ENCODE measurements at regions not wholly inside any gene's neighbourhood (a gene's known extent, or its start where the extent isn't known, plus 50 kb on each side); places are given as distances from the start of the nearest gene placed in this dataset.

DNA sequence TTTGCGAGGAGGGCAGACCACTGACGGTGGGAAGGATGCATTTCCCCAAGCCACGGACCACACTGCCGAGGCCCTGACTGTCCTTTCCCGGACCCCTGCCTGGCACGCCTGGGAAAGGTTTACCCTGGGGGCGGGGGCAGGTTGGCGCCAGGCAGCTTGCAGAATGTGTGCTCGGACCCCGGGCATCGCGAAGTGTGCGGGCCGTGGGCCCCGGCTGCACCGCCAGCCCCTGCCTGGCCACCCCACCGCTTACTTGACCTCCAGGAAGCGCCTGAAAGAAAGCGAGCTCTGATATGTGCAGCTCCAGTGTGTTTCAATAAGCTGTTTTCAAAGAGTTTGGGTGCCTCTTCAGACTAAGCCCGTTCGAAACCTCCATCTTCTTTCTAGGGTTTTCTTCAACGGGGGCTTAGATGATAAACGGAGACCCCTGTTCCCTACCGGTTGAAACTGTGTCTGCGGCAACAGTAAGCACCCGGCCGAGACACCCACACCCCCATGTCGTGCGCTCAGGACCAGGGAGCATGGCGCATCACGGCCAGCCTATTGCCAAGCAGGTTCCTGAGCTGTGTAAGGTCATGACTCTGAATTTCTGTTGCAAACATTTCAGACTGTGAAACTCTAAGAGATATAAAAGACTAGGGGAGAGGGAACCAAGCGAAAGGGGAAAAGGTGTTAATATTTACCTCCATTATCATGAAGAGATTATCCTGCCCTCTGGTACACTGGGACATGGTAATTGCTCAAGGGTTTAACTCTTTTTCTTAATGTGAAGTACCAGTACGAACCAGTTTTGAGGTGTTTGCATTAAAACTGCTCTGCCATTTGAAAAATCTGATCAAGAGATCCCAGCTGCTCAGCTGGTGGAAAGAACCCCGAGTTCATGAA, 231.2 kb upstream of the FOXQ1 start:
- no peak for DNase-seq
- Mint-ChIP-seq H3K4me1 (no peaks in the 10 kb centered on the region), H3K4me3 (no peak overlapping the region), H3K36me3 (ENCODE audit: low read depth) (no peaks in the 10 kb centered on the region), H3K27ac (no peak overlapping the region), H3K27me3 (no peaks in the 10 kb centered on the region), H3K9me3 (no peaks in the 10 kb centered on the region)
- intact Hi-C loops (cut with micrococcal nuclease): no loop called here

DNA sequence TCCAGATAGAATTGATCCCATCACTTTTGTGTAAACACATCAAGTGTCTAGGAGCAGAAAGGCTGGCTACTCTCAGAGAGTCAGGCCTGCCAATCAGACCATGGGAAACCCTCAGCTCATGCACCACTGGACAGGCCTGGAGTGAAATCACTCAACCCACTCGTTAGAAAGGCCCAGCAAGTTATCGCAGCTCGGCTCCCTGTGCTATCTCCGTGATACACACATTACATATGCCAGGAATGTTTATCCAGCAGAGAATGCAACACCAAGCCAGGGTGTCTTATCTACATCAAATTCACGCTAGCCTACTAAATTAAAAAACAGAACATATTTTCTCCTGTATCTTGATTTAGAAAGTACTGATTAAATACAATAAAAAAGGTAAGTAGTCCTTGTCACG, 232.4 kb upstream of the FOXQ1 start:
- Mint-ChIP-seq H3K27ac (no peak overlapping the region), H3K9me3 (no peaks in the 10 kb centered on the region), H3K4me1 (no peaks in the 10 kb centered on the region), H3K27me3 (no peaks in the 10 kb centered on the region), H3K36me3 (ENCODE audit: low read depth) (no peaks in the 10 kb centered on the region), H3K4me3 (no peak overlapping the region)
- intact Hi-C loops (cut with micrococcal nuclease): no loop called here
- no peak for DNase-seq

DNA sequence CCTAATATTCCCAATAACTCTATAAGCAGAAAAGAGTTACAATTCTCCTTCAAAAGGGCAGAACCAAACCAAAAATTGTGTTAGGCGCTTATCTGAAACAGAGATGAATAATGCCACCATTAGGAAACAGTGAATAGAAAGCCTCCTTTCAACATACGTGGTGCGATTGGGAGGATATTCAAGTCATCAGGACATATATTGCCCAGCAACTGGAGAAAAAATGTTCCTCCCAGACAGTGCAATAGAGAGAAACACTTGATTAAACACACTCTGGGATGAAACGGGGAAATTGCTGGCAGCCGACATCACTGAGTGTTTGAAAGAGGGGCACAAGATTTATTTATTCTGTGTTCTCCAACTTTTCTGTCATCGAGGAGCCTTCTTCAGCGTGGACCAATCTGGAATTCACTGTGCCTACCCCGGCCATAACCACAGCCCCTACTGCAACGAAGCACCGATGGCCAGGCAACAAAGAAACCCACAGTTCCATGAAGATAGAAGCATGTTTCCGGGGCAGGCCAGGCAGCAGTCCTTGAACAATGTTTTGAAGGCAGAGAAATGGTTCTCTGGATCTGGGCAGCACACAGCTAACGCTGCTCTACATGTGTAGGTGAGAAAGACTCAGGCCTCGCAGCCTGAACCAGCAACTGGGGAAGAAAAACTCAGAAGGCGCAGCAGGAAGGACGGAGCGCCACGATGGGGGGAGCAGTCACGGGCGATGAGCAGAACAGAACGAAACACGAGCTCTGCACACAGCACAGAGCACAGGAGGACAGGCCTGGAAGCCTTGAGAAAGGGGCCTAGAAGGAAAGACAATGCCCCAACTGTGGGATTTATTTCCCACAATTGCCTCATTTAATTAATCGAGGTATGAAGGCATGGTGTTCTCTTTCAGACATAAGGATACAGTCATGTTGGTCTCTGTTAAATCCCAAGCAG, 234.2 kb upstream of the FOXQ1 start:
- DNase-seq: no peak

DNA sequence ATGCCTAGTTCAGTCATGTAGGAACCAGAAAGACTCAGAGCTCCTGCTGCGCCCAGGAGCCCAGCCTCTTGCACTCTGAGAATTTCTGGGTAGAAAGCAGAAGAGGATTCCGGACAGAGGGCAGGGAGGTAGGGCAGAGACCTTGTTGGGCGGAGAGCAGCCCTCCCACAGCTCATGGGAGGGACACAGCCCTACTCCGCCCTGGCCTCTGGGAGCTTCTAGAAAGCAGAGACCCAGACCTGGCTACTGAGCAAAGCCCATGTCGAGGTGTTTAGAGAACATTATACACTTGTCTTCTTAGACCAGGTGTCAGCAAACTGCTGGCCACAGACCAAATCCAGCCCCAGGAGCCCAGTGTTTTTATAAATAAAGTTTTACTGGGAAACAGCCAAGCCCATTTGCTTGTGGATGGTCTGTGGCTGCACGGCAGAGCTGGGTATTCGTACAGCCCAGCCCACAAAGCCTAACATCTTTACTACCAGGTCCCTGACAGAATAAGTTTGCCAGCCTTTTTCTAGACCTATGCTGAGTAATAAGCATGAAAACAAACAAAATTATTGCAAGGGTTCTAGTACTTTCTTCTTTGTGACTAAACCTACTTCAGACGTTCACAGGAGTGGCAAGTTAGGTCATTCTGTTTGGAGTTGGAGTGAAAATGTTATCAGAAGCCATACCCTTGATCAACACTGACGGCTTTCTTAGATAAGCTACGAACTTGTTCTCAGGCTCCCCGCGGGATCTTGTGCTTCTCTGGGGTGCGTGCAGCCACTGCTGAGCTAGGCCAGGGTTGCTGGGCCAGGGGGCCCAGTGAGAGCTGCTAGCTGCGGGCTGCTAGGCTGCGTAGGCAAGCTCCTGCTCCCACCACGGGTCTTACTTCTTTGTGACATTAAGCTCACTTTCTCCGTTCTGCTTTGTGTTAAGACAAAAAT, 235.1 kb upstream of the FOXQ1 start:
- no peaks in the 10 kb centered on the region for H3K9me3 Mint-ChIP-seq
- H3K4me1 Mint-ChIP-seq: no peaks in the 10 kb centered on the region
- no peak for DNase-seq
- no peak overlapping the region for H3K4me3 Mint-ChIP-seq
- intact Hi-C loops (cut with micrococcal nuclease): no loop called here
- H3K36me3 Mint-ChIP-seq (ENCODE audit: low read depth): no peaks in the 10 kb centered on the region
- H3K27me3 Mint-ChIP-seq: no peaks in the 10 kb centered on the region
- no peak overlapping the region for H3K27ac Mint-ChIP-seq

More for the DNA sequence above, 234.2 kb upstream of the FOXQ1 start:
- no peak overlapping the region for H3K27ac Mint-ChIP-seq
- H3K36me3 Mint-ChIP-seq (ENCODE audit: low read depth): no peaks in the 10 kb centered on the region
- H3K4me1 Mint-ChIP-seq: no peaks in the 10 kb centered on the region
- no peaks in the 10 kb centered on the region for H3K27me3 Mint-ChIP-seq
- no peaks in the 10 kb centered on the region for H3K9me3 Mint-ChIP-seq
- H3K4me3 Mint-ChIP-seq: no peak overlapping the region
- intact Hi-C loops (cut with micrococcal nuclease): no loop called here

DNA sequence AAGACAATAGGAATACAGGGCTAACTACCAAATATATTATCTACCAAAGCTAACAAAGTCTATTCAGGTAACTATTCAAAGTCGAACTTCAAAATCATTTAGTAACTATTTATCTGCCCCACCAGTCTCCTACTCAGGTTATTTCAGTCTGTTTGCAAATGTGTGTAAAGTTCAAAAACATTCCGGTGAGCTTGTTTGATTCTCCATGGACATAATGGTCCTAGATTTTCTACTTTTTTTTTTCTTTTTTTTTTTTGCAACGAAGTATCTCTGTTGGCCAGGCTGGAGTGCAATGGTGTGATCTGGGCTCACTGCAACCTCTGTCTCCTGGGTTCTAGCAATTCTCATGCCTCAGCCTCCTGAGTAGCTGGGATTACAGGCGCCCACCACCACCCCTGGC, 236.0 kb upstream of the FOXQ1 start:
- Mint-ChIP-seq H3K4me1 (no peaks in the 10 kb centered on the region), H3K27me3 (no peaks in the 10 kb centered on the region), H3K27ac (no peak overlapping the region), H3K9me3 (no peaks in the 10 kb centered on the region), H3K4me3 (no peak overlapping the region), H3K36me3 (ENCODE audit: low read depth) (no peaks in the 10 kb centered on the region)
- intact Hi-C loops (cut with micrococcal nuclease): no loop called here
- no peak for DNase-seq

DNA sequence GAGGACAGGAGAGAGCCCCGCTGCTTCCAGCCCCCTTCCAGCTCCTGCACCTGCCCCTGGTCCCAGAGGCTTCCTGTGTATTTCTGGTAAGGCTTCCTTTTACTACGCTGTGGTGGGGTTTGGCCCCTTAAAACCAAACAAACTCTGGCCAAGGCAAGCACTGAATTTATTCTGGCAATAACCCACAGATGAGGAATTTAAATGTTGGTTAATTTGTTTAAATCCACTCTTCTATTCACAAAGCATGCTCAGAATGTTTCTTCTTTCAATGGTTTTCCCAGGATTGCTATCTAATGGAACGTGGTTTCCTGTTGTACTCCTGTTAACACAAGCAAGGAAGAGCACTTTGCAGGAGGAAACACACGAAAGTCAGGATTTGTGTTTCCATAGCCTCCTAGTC, 236.5 kb upstream of the FOXQ1 start:
- Mint-ChIP-seq H3K27me3 (no peaks in the 10 kb centered on the region), H3K4me3 (no peak overlapping the region), H3K9me3 (no peaks in the 10 kb centered on the region), H3K27ac (no peak overlapping the region), H3K36me3 (ENCODE audit: low read depth) (no peaks in the 10 kb centered on the region), H3K4me1 (no peaks in the 10 kb centered on the region)
- DNase-seq: no peak
- intact Hi-C loops (cut with micrococcal nuclease): no loop called here

DNA sequence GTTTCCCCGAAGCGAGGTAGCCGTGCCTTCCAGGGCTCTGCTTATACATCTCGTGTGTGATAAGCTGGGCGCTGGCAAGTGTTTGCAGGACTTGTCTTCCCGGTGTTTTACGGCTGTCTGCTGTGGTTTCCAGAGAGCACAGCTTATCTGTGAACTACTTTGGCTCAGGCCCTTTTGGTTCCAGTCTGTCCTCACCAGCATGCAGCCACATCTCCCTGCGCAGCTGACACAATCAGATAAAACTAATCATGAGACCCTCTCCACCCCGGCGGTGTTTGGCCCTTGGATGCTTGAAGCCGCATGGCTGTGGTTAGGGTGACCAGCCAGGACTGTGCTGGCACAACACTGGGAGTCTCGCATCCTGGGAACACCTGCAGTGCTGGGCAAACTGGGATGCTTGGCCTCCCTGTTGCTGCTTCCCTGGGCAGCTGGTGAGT, 241.8 kb upstream of the FOXQ1 start:
- Mint-ChIP-seq H3K4me1 (no peaks in the 10 kb centered on the region), H3K27me3 (peaks cover 8% of the 10 kb centered on the region), H3K9me3 (no peaks in the 10 kb centered on the region), H3K36me3 (ENCODE audit: low read depth) (no peaks in the 10 kb centered on the region), H3K4me3 (no peak overlapping the region), H3K27ac (no peak overlapping the region)
- intact Hi-C loops (cut with micrococcal nuclease): no loop called here
- DNase-seq: no peak

DNA sequence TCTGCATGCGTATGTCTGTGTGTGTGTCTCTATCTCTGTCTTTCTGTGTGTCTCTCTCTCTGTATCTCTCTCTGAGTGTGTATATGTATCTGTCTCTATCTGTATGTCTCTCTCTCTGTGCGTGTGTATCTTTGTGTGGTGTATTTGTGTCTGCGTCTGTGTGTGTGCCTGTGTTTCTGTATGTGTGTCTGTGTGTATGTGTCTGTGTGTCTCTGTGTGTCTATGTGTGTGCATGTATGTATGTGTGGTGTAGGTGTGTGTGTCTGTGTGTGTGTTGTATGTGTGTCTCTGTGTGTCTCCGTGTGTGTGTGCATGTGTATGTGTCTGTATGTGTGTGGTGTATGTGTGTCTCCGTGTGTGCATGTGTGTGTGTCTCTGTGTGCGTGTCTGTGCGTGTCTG, 243.0 kb upstream of the FOXQ1 start:
- Mint-ChIP-seq H3K9me3 (no peaks in the 10 kb centered on the region), H3K27me3 (peaks cover 10% of the 10 kb centered on the region), H3K27ac (no peak overlapping the region), H3K36me3 (ENCODE audit: low read depth) (no peaks in the 10 kb centered on the region), H3K4me3 (no peak overlapping the region), H3K4me1 (no peaks in the 10 kb centered on the region)
- no peak for DNase-seq
- intact Hi-C loops (cut with micrococcal nuclease): no loop called here

DNA sequence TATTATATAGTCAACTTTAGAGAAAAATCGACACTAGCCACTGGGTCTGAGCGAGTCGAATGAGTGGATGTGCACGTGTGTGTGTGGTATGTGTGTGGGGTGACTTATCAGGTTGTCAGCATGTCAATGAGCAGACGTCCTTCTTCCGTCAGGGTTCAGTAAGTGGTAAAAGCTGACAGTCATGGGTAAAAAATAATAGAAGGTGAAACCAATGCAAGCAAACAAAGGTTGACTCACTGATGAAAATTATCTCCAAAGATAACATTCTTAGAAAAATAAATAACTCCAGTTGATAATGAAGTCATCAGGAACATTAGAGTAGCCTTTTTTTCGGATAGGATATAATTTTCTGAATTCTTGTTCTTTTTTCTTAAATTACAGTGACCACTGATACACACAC, 243.8 kb upstream of the FOXQ1 start:
- peaks cover 14% of the 10 kb centered on the region for H3K27me3 Mint-ChIP-seq
- H3K4me3 Mint-ChIP-seq: no peak overlapping the region
- no peaks in the 10 kb centered on the region for H3K4me1 Mint-ChIP-seq
- H3K9me3 Mint-ChIP-seq: no peaks in the 10 kb centered on the region
- H3K27ac Mint-ChIP-seq: no peak overlapping the region
- H3K36me3 Mint-ChIP-seq (ENCODE audit: low read depth): no peaks in the 10 kb centered on the region
- intact Hi-C loops (cut with micrococcal nuclease): no loop called here
- no peak for DNase-seq

DNA sequence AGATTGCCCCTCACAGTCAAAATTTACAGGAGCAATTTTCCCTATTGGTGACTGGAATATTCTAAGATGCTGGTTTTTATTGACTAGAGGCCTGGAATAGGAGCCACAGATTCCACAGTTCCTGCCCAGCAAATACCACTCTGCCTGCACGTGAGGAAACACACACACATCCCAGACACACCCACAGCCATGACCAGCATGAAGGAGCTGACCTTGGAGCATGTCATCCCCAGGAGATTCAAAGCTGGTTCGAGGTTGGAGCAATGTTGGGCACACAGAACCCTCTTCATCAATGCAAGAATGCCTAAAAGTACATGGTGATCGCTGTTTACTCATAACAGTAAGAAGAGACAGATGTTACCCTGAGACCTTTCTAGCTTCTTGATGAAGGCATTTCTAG, 244.6 kb upstream of the FOXQ1 start:
- Mint-ChIP-seq H3K27ac (no peak overlapping the region), H3K9me3 (no peaks in the 10 kb centered on the region), H3K4me3 (no peak overlapping the region), H3K4me1 (no peaks in the 10 kb centered on the region), H3K36me3 (ENCODE audit: low read depth) (no peaks in the 10 kb centered on the region), H3K27me3 (peaks cover 14% of the 10 kb centered on the region)
- intact Hi-C loops (cut with micrococcal nuclease): no loop called here
- no peak for DNase-seq

DNA sequence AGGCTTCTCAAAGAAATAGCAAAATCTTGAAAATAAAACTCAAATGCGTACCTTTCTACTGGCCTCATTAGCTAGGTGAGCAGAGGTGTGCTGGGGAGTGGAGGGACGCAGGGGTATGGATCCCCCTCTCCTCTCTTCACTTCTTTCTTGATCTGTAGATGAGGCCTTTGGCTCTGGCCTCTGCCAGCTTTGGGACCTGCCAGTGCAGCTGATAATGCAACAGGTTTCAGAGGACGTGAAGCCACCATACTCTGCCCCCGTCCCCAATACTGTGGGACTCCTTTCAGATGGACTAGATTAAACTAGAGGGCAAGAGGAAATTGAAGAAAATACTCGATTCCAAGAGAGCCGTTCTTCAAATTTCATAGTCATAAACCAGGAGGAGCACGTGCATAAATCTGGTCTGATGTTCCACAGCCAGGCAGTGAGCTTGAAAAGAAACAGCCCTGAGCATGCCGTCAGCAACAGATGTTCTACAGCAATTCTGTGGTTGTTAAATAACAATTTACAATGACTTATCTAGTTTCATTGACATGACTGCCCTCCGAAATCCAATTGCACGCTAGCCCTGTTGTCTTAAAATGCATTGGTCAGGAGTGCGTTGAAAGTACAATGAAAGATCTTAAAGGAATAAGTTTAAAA, 245.3 kb upstream of the FOXQ1 start:
- intact Hi-C loops (cut with micrococcal nuclease): no loop called here
- Mint-ChIP-seq H3K36me3 (ENCODE audit: low read depth) (no peaks in the 10 kb centered on the region), H3K9me3 (no peaks in the 10 kb centered on the region), H3K4me1 (no peaks in the 10 kb centered on the region), H3K27ac (no peak overlapping the region), H3K27me3 (peaks cover 17% of the 10 kb centered on the region), H3K4me3 (no peak overlapping the region)
- no peak for DNase-seq

DNA sequence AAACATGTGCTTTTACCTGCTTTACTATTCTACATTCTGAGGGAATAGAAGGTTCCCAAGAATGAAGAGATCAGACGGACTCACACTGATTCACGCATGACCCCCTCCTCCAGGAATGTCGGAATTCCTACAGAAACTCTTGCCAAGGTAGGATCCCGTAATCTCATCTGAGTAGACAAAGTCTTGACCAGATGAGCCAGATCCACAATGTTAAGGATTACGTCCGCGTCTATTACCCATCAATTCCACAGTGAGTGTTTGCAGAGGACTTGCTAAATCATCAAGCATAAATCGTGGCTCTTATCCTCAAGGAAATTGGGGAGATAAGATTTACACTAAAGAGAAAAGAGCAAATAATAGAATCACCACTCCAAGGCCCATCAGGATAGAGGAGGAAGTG, 245.9 kb upstream of the FOXQ1 start:
- H3K9me3 Mint-ChIP-seq: no peaks in the 10 kb centered on the region
- no peak overlapping the region for H3K27ac Mint-ChIP-seq
- H3K4me3 Mint-ChIP-seq: no peak overlapping the region
- H3K36me3 Mint-ChIP-seq (ENCODE audit: low read depth): no peaks in the 10 kb centered on the region
- H3K27me3 Mint-ChIP-seq: peaks cover 17% of the 10 kb centered on the region
- intact Hi-C loops (cut with micrococcal nuclease): no loop called here
- H3K4me1 Mint-ChIP-seq: no peaks in the 10 kb centered on the region
- DNase-seq: no peak

DNA sequence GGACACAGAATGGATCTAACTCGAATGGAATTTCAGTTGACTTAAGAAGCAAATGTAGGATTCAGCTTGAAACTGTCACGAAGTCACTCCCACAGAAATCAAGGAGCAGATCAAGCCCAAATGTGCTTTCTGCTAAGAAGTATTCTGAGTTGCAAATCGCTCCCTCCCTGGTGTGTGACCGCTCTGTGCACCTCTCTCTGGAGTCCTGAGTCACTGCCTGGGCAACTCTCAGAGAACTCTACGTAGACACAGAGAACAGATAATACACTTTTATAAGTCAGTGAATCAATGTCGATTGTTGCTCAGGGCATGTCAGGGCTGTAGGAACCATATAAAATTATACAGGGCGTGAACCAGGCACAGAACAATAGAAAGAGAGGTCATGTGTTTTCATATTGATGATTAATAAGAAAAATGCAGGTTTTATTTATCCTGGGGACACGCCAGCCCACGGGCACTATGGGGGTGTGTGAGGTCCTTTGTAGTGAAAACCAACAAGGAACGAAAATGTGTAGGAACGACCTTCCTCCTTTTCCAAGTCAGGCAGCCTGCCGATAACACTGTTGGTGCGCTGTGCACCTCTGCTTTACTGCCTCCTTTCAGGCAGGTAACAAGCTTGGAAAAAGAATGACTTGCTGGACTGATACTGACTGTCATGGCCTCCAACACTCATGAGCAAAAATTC, 248.1 kb upstream of the FOXQ1 start:
- Mint-ChIP-seq H3K9me3 (no peaks in the 10 kb centered on the region), H3K4me3 (no peak overlapping the region), H3K27ac (no peak overlapping the region), H3K36me3 (ENCODE audit: low read depth) (no peaks in the 10 kb centered on the region), H3K4me1 (no peaks in the 10 kb centered on the region), H3K27me3 (peaks cover 12% of the 10 kb centered on the region)
- intact Hi-C loops (cut with micrococcal nuclease): no loop called here
- no peak for DNase-seq

All from activated CD4-positive, alpha-beta T cell treated with anti-CD3 and anti-CD28 coated beads, Interleukin-2, amount 10 ng/mL, durations not matched to agents 24 days and 14 days (primary cell).